Neuron (in vitro differentiated cells): ENCODE measurements at regions not wholly inside any gene's neighbourhood (a gene's known extent, or its start where the extent isn't known, plus 50 kb on each side); places are given as distances from the start of the nearest gene placed in this dataset.

Source experiments
- H2AFZ ChIP-seq: one replicate; pipeline ENCODE4 v1.6.1; 2013; ENCODE audit warnings: low read depth, mild to moderate bottlenecking, inconsistent platforms, low read length, moderate library complexity
- H3K27me3 ChIP-seq: one replicate; pipeline ENCODE4 v1.6.1; 2013; ENCODE audit warnings: low read length; ENCODE audit not compliant: insufficient read depth
- H3K36me3 ChIP-seq: one replicate; pipeline ENCODE4 v1.6.1; 2013; ENCODE audit warnings: low read length; ENCODE audit not compliant: insufficient read depth
- H3K4me1 ChIP-seq: one replicate; pipeline ENCODE4 v1.6.1; 2013; ENCODE audit warnings: low read length; ENCODE audit not compliant: insufficient read depth
- H3K4me3 ChIP-seq: 2 replicates; pipeline ENCODE4 v1.5.1; 2013; ENCODE audit warnings: mild to moderate bottlenecking, low read length, moderate library complexity
- H3K9me3 ChIP-seq: one replicate; pipeline ENCODE4 v1.6.1; 2013; ENCODE audit warnings: low read length

- Histone ChIP-seq H3K4me3 (no peak overlapping the region), H3K4me1 (no peaks in the 10 kb centered on the region), H2AFZ (no peak overlapping the region), H3K9me3 (no peaks in the 10 kb centered on the region), H3K27me3 (no peaks in the 10 kb centered on the region), H3K36me3 (no peaks in the 10 kb centered on the region)
Observed at GRCh38 chr5:2675548-2675947, 75.9 kb downstream of the IRX2 start.

DNA sequence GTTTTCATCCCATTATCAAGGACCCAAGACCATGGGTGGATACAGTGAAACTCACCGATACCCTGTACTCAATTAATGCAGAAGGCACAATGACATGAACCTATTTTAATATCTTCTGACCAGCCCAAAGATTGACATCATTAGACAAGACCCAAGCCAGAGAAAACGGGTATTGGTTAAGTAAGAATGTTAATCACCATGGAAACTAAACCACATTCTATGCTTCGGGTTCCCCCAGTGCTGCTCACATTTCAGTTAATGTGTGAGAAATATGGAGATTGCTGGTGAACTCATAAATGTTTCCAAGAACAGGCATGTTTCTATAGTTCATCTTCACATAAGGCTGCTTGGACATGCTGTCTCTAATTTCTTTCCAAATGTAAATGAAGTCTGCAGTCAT lies 77.0 kb downstream of the IRX2 start:
- Histone ChIP-seq H3K27me3 (no peaks in the 10 kb centered on the region), H3K36me3 (no peaks in the 10 kb centered on the region), H3K9me3 (no peaks in the 10 kb centered on the region), H3K4me1 (no peaks in the 10 kb centered on the region), H2AFZ (no peak overlapping the region), H3K4me3 (no peak overlapping the region)

DNA sequence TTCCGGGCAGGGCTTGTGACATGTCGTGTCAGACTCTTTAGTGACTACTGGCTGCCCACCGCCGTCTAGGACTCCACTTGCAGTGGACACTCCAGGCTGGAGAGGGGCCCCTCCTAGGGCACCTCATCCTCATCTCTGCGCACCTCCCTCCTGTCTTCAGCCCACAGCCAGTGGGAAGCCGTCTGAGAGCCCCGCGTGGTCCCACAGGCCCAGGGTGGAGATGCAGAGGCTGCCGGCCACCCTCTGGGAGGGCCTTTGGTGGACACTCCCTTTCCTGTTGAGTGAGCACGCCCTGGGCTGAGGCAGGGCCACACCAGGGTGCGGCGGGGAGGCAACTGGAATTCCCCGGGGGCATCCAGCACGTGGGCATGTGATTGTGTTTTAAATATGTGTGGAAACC lies 80.5 kb downstream of the IRX2 start:
- Histone ChIP-seq H3K9me3 (no peaks in the 10 kb centered on the region), H3K36me3 (no peaks in the 10 kb centered on the region), H3K4me3 (no peak overlapping the region), H3K27me3 (no peaks in the 10 kb centered on the region), H3K4me1 (peaks cover 5% of the 10 kb centered on the region), H2AFZ (no peak overlapping the region)

DNA sequence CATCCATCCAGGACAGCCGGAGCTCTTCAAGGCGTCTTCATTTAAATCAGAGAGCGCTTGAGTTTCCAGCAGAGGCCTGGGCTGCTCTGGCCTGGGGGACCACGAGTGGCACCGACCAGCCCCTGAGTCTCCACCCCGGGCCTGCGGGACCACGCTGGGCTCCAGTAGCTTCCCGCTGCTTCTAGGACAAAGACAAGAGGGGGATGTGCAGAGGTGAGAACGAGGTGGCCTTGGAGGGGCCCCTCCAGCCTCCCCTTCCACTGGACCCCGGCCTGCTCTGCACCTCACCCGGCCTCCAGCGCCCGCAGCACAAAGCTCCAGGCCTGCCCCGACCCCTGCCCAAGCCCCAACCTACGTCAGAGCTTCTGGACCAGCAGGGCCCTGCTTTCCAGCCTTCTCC lies 81.6 kb downstream of the IRX2 start:
- H3K9me3 ChIP-seq = no peaks in the 10 kb centered on the region
- peaks cover 11% of the 10 kb centered on the region for H3K4me1 ChIP-seq
- H3K4me3 ChIP-seq = no peak overlapping the region
- H3K27me3 ChIP-seq = no peaks in the 10 kb centered on the region
- no peaks in the 10 kb centered on the region for H3K36me3 ChIP-seq
- H2AFZ ChIP-seq = no peak overlapping the region

- Histone ChIP-seq H3K9me3 (no peaks in the 10 kb centered on the region), H3K4me3 (no peak overlapping the region), H3K36me3 (no peaks in the 10 kb centered on the region), H3K4me1 (peaks cover 11% of the 10 kb centered on the region), H3K27me3 (no peaks in the 10 kb centered on the region), H2AFZ (no peak overlapping the region)
Observed at GRCh38 chr5:2669259-2669658, 82.2 kb downstream of the IRX2 start.

DNA sequence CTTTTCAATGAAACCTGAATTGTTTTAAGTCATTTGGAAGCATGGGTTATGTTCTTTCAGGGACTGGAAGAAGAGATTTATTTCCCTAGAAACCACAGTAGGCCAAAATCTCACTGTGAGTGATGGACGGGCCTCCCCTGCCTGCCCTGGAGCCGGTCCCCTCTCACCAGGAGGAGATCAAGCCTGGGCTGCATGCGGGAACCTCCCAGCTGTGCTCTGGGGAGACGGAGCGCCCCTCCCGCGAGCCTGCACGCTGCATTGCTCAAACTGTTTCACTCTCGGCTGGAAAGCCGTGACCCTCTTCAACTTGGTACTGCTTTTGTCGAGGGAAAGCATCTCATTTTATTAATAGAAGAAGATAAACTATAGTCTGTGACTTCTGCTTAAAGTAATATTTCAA lies 85.4 kb downstream of the IRX2 start:
- Histone ChIP-seq H3K9me3 (no peaks in the 10 kb centered on the region), H3K4me3 (no peak overlapping the region), H3K36me3 (no peaks in the 10 kb centered on the region), H3K27me3 (no peaks in the 10 kb centered on the region), H3K4me1 (peaks cover 11% of the 10 kb centered on the region), H2AFZ (peak overlapping the region; percentile 5)

GRCh38 chr5:2663489-2663888 lies 88.0 kb downstream of the IRX2 start:
- Histone ChIP-seq H3K36me3 (no peaks in the 10 kb centered on the region), H3K4me3 (no peak overlapping the region), H3K27me3 (no peaks in the 10 kb centered on the region), H2AFZ (no peak overlapping the region), H3K4me1 (peaks cover 11% of the 10 kb centered on the region), H3K9me3 (no peaks in the 10 kb centered on the region)

- Histone ChIP-seq H3K9me3 (no peaks in the 10 kb centered on the region), H3K4me1 (no peaks in the 10 kb centered on the region), H2AFZ (no peak overlapping the region), H3K27me3 (no peaks in the 10 kb centered on the region), H3K36me3 (no peaks in the 10 kb centered on the region), H3K4me3 (no peak overlapping the region)
Observed at GRCh38 chr5:2660315-2660714, 91.2 kb downstream of the IRX2 start.

DNA sequence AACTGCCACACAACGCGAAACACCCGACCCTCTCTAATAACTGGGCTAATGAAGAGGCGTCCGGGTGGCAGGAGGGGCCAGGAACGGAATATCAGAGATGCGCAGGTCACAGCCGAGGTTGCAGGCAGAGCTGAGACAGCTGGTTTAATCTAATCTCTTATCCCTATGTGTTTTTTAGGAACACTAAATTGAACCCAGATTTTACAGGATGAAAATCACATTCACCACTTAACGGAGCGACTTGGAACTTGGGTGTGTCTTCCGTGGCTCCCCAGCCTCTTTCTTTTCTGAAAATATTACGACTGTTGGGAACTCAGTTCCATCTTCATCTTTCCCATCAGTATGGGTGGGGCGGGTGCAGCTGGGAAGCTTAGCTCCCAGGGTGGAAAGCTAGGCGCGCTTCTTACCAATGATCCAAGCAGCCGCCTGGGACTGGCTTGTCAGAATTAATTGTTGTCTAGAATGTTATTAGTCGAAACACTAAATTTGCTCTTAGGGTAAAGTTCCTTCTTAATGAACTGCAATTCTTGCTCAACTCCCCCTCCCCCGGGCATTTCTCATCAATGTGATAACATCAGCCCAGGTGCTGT lies 92.5 kb downstream of the IRX2 start:
- H3K4me3 ChIP-seq = no peak overlapping the region
- no peaks in the 10 kb centered on the region for H3K27me3 ChIP-seq
- no peak overlapping the region for H2AFZ ChIP-seq
- no peaks in the 10 kb centered on the region for H3K36me3 ChIP-seq
- H3K9me3 ChIP-seq = no peaks in the 10 kb centered on the region
- peaks cover 9% of the 10 kb centered on the region for H3K4me1 ChIP-seq

DNA sequence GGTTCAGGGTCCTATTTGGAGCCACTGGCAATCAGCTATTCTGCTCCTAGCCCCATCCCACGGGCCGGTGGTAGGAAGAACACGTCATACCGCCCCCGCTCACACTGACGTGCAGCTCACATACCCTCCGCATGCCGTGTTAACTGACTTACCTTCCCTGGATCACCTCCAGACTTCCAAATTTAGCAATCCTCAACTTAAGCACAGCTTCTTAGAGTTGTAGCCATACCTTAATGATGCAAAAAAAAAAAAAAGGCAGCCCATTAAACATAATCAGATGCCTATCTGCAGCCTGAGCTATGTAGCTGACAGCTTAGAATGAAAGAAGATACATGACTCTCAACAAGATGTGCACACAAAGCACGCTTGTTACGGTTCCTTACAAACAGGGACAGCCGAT lies 93.0 kb downstream of the IRX2 start:
- Histone ChIP-seq H3K27me3 (no peaks in the 10 kb centered on the region), H3K9me3 (no peaks in the 10 kb centered on the region), H3K4me1 (peaks cover 13% of the 10 kb centered on the region), H2AFZ (no peak overlapping the region), H3K4me3 (no peak overlapping the region), H3K36me3 (no peaks in the 10 kb centered on the region)

DNA sequence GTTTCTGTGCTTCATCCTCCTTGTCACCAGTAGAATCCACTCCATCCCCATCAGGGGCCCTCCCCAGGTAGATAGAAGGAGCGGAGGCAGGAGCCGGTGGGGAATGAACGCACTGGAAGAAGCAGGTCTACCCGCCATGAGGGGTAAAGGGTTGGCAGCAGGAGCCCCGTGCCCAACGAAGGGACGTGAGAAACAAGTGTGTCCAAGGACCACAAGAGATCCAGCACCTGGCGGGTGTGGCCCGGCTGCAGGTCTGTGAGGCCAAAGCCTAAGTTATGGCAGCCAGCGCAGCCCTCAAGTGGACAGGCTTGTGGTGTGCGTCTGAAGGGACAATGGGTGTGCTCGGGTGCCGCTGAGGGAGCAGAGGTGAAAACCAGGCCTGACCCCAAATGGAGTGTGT lies 94.3 kb downstream of the IRX2 start:
- Histone ChIP-seq H3K4me1 (peaks cover 13% of the 10 kb centered on the region), H2AFZ (no peak overlapping the region), H3K27me3 (no peaks in the 10 kb centered on the region), H3K9me3 (no peaks in the 10 kb centered on the region), H3K4me3 (no peak overlapping the region), H3K36me3 (no peaks in the 10 kb centered on the region)

- no peak overlapping the region for H3K4me3 ChIP-seq
- no peak overlapping the region for H2AFZ ChIP-seq
- H3K9me3 ChIP-seq = no peaks in the 10 kb centered on the region
- no peaks in the 10 kb centered on the region for H3K27me3 ChIP-seq
- H3K4me1 ChIP-seq = peaks cover 13% of the 10 kb centered on the region
- H3K36me3 ChIP-seq = no peaks in the 10 kb centered on the region
Observed at GRCh38 chr5:2656206-2656605, 95.3 kb downstream of the IRX2 start.

DNA sequence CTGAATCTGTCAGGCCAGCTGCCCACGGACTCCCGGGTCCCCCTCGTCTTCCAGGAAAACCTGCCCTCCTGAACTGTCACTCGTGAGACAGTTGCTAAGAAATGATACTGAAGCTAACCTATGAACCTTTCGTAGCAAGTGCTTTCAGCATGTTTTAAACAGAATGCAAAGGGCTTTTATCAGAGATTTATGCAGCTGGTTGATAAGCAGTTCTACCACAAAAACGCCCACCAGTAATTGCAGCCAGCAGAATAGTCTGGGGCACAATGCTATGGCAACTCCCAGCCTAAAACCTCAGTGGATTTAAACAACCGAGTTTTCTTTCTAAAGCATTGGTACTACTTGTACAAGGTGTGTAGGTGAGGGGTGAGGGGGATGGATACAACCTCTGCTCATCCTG lies 97.5 kb downstream of the IRX2 start:
- Histone ChIP-seq H3K9me3 (no peaks in the 10 kb centered on the region), H3K4me3 (no peak overlapping the region), H2AFZ (no peak overlapping the region), H3K36me3 (no peaks in the 10 kb centered on the region), H3K27me3 (no peaks in the 10 kb centered on the region), H3K4me1 (peaks cover 13% of the 10 kb centered on the region)

- no peaks in the 10 kb centered on the region for H3K36me3 ChIP-seq
- peaks cover 13% of the 10 kb centered on the region for H3K4me1 ChIP-seq
- no peaks in the 10 kb centered on the region for H3K9me3 ChIP-seq
- H3K27me3 ChIP-seq = no peaks in the 10 kb centered on the region
- H3K4me3 ChIP-seq = no peak overlapping the region
- H2AFZ ChIP-seq = no peak overlapping the region
Observed at GRCh38 chr5:2651116-2651515, 100.4 kb downstream of the IRX2 start.
